ENCODE measurements at regions not wholly inside any gene's neighbourhood (a gene's known extent, or its start where the extent isn't known, plus 50 kb on each side); places are given as distances from the start of the nearest gene placed in this dataset.

DNA sequence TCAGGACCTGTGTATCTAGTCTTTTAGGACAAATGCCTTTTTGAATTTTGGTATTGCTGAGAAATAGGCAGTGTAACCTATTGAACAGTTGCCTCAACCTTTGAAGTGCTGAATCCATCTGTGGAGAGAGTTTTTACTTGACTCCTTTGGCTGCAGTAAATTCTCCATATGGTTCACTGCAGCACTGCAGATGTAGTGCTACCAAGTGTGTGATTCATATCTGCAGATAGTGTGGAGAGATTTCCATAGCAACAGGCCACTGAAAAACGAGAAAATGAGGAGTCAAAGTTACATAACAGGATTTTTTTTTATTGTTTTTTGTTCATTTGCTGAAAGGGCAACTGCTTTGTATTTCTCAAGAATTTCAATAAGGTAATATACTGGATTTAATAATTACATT is 356.1 kb downstream of the RAB38 start:
- H3K4me3 ChIP-seq = no peak overlapping the region
- DNase-seq (no peak), ATAC-seq (no peak)
- H3K36me3 ChIP-seq (ENCODE audit: insufficient read depth in 1 of 2, low read depth in 1 of 2) = no peaks in the 10 kb centered on the region
- no peaks in the 10 kb centered on the region for H3K9me3 ChIP-seq
- no peak overlapping the region for H3K27ac ChIP-seq
- intact Hi-C loops (cut with DNase I) = no loop called here
- 17 to 29% (median 22%) methylated on average over 1 of the region's 1 CpG for WGBS, 3 donors
- H3K4me1 ChIP-seq = peaks cover 6% of the 10 kb centered on the region
- H3K27me3 ChIP-seq (ENCODE audit: insufficient read depth in 3 of 3, low read length in 2 of 3) = no peaks in the 10 kb centered on the region
- TF ChIP-seq, protein P1, sequence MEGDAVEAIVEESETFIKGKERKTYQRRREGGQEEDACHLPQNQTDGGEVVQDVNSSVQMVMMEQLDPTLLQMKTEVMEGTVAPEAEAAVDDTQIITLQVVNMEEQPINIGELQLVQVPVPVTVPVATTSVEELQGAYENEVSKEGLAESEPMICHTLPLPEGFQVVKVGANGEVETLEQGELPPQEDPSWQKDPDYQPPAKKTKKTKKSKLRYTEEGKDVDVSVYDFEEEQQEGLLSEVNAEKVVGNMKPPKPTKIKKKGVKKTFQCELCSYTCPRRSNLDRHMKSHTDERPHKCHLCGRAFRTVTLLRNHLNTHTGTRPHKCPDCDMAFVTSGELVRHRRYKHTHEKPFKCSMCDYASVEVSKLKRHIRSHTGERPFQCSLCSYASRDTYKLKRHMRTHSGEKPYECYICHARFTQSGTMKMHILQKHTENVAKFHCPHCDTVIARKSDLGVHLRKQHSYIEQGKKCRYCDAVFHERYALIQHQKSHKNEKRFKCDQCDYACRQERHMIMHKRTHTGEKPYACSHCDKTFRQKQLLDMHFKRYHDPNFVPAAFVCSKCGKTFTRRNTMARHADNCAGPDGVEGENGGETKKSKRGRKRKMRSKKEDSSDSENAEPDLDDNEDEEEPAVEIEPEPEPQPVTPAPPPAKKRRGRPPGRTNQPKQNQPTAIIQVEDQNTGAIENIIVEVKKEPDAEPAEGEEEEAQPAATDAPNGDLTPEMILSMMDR (IDR thresholded peaks at IDR 0.05) = no peak

DNA sequence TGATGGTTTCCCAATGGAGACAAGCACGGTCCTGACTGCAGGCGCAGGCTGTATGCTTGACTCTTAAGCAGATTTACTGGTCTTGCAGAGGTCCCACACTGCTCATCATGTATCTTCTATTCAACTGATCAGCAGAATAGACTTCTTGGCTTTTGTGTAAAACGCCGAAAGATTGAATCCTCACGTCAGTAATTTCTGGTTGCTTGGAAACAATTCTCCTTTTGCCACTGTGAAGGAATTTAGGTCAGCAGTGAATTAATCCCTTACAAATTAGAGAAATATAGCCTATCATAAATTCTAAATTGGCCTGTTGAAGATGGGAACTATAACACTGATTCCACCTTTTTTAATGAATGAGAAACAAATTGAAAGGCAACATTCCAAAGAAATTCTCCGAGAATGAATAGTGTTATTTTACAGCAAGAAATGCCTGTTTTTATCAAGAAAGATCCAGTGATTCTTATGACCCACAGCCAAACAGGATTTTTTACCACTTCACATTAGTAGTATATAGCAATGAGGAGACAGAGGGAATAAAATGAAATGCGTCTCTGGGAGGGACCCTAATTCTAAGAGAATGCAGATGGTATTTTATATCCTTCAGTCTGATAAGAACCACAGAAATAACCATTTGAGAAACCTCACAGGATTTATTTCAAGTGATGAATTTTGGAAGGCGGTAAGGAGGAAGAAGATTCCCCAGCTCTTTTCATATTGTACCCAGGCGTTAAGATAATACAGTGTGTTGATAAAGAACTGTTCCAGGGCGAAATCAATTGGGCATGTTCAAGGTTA is 362.5 kb downstream of the RAB38 start:
- no peaks in the 10 kb centered on the region for H3K36me3 ChIP-seq (ENCODE audit: insufficient read depth in 1 of 2, low read depth in 1 of 2)
- H3K27me3 ChIP-seq (ENCODE audit: insufficient read depth in 3 of 3, low read length in 2 of 3) = no peaks in the 10 kb centered on the region
- no peak for DNase-seq
- H3K9me3 ChIP-seq = no peaks in the 10 kb centered on the region
- no peak overlapping the region for H3K4me3 ChIP-seq
- 75 to 77% (median 76%) methylated on average over 10 of the region's 10 CpGs for WGBS, 3 donors
- ATAC-seq = no peak
- no peaks in the 10 kb centered on the region for H3K4me1 ChIP-seq
- intact Hi-C loops (cut with DNase I) = no loop called here
- TF ChIP-seq, protein P1 (IDR thresholded peaks at IDR 0.05) = no peak
- no peak overlapping the region for H3K27ac ChIP-seq

DNA sequence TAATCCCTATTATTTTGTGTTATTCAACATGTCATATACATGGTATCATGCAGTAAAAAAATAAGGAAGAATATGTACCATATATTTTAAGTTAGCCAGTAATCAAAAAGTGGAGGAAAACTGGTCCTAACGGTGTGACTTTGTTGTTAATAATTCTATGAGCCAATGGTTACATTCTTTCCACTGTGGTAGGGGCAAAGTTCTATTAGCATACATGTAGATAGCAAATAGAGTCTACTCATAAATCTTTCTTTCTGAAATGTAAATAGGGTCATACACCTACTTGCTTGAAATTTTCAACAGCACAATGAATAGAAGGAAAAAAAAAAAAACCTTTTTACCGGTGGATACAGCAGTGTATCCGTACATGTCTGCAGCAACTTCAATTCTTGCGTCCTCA is 364.8 kb downstream of the RAB38 start:
- TF ChIP-seq, protein P1 (IDR thresholded peaks at IDR 0.05) = no peak
- Histone ChIP-seq H3K36me3 (ENCODE audit: insufficient read depth in 1 of 2, low read depth in 1 of 2) (no peaks in the 10 kb centered on the region), H3K9me3 (no peaks in the 10 kb centered on the region), H3K4me3 (no peak overlapping the region), H3K27me3 (ENCODE audit: insufficient read depth in 3 of 3, low read length in 2 of 3) (no peaks in the 10 kb centered on the region), H3K27ac (no peak overlapping the region), H3K4me1 (no peaks in the 10 kb centered on the region)
- intact Hi-C loops (cut with DNase I) = no loop called here
- ATAC-seq (no peak), DNase-seq (no peak)
- WGBS, 3 donors = 84 to 89% (median 89%) methylated on average over 4 of the region's 4 CpGs

DNA sequence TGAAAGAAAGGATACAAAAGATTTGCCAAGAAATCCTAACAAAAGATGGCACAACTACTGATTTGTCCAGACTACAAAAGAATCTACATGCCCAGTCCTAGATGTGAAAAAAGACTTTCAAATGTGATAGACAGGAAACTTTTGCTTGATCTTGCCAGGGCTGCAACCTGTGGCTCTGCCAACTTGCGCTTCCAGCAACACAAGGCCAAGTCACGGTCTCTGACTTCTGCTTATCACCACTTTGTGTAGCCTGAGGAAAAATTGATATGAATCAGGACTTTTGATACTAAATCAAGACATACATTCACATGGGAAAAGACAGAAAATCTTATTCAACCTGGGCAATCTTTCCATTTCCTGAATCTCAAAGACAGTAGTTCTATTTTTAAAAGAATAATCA is 366.0 kb downstream of the RAB38 start:
- no peak for ATAC-seq
- no peaks in the 10 kb centered on the region for H3K9me3 ChIP-seq
- no peak overlapping the region for H3K4me3 ChIP-seq
- H3K27me3 ChIP-seq (ENCODE audit: insufficient read depth in 3 of 3, low read length in 2 of 3) = no peaks in the 10 kb centered on the region
- no peak for DNase-seq
- no peak overlapping the region for H3K27ac ChIP-seq
- H3K36me3 ChIP-seq (ENCODE audit: insufficient read depth in 1 of 2, low read depth in 1 of 2) = no peaks in the 10 kb centered on the region
- TF ChIP-seq, protein P1 (IDR thresholded peaks at IDR 0.05) = no peak
- intact Hi-C loops (cut with DNase I) = no loop called here
- no peaks in the 10 kb centered on the region for H3K4me1 ChIP-seq
- 50 to 70% (median 53%) methylated on average over 2 of the region's 2 CpGs for WGBS, 3 donors

DNA sequence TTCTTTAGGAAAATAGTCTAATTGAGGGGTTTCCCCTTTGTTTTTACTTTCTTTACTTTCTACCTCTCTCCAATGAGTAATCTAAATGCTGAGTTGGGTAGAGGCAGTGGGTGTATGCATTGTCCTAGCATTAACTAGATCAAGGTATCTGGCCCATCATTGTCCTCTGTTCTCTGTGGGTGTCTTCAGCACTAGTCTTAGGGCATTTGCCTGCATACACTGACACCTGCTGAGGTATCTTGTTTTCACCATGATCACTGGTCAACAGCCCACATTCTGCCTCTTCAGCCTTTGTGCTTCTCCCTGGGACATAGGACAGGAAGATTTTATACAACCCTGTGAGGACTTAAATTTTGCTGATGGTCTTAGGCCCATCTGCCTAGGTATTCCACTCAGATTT is 371.1 kb downstream of the RAB38 start:
- no peak overlapping the region for H3K27ac ChIP-seq
- H3K36me3 ChIP-seq (ENCODE audit: insufficient read depth in 1 of 2, low read depth in 1 of 2) = no peaks in the 10 kb centered on the region
- TF ChIP-seq, protein P1 (IDR thresholded peaks at IDR 0.05) = no peak
- no peaks in the 10 kb centered on the region for H3K27me3 ChIP-seq (ENCODE audit: insufficient read depth in 3 of 3, low read length in 2 of 3)
- intact Hi-C loops (cut with DNase I) = no loop called here
- peaks cover 3% of the 10 kb centered on the region for H3K9me3 ChIP-seq
- no peaks in the 10 kb centered on the region for H3K4me1 ChIP-seq
- ATAC-seq = no peak
- no peak overlapping the region for H3K4me3 ChIP-seq
- no peak for DNase-seq

Data from psoas muscle (tissue), 7 donors.